Kidney capillary endothelial cell (primary cell): ENCODE measurements at regions not wholly inside any gene's neighbourhood (a gene's known extent, or its start where the extent isn't known, plus 50 kb on each side); places are given as distances from the start of the nearest gene placed in this dataset.
"Not testable (repeated sequence)": the region's sequence is repeated elsewhere in the genome, so short reads cannot be mapped to it uniquely, and the experiment has no call there.

Source experiments
- DNase-seq: peaks from one replicate; pipeline ENCODE4 v3.0.0-alpha.2; 2018; ENCODE audit warnings: low spot score

DNA sequence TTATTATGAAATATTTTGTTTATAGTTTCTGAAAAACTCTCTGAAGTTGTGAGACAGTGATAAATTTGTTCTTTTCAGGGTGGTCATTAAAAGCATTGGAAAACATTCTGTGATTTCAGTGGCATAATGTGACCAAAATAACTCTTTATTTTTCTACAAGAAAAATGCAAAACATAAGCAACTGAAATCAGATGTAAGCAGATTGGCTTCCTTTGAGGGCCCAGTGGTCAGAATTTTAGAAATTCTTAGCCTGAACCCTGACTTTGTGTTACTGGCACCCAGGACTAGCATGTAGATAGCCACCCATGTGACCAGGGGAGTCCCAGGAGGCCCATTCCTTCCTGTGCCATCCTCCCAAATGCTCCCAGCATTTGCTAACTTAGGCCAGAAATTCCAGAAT lies 145.6 kb upstream of the SLC38A2 start:
- DNase-seq: no peak

- DNase-seq: no peak
Measured at GRCh38 chr12:46517579-46517962, 145.0 kb upstream of the SLC38A2 start.

DNA sequence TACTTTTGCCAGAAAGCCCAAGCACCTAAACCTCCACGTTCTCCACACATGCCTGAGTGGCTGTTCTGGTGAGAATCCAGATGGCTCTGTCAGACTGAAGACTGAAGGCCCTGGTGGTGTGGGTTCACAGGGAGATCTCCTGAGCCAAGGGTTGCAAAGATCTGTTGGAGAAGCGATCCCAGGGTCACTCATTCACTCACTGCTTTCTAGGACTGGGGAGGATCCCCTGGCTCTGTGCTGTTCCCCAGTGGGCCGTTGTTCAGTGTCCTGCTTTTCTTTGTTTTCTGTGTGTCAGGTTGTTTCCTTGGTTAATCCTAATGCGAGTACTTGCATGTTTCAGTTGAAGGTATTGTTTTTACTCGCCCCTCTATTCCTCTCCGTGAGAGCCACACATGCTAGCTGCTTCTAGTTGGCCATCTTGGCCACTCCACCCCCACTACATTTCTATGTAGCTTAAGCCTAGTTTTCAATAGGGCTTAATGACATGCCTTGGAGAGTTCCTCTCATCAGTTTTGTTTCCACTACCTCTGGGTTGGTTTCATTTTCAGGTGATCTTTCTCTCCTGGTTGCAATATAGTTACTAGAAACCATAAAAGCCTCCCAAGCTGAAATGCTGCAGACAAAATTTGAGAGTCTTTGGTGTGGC lies 144.5 kb upstream of the SLC38A2 start:
- DNase-seq: no peak

GRCh38 chr12:46516238-46516932 lies 143.8 kb upstream of the SLC38A2 start:
- no peak for DNase-seq

DNA sequence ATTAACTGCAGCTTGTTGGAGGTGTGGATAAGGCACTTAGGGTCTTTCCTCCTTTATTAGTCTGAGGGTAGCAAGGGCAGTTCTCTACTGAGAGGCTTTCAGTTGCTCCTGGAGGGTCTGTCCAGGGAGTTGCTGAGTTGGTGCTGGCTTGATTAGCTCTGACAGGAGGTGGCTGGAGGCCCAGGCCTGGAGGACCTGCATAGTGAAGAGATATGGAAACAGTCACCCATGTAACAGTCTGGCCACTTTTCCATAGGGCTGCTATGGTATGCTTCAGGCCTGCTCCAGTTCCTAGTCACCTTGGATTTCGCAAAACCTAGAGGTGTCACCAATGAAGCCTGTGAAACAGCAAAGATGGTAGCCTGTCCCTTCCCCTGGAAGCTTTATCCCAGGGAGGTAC lies 143.3 kb upstream of the SLC38A2 start:
- no peak for DNase-seq

GRCh38 chr12:46514886-46515285 lies 142.3 kb upstream of the SLC38A2 start:
- DNase-seq: no peak

DNA sequence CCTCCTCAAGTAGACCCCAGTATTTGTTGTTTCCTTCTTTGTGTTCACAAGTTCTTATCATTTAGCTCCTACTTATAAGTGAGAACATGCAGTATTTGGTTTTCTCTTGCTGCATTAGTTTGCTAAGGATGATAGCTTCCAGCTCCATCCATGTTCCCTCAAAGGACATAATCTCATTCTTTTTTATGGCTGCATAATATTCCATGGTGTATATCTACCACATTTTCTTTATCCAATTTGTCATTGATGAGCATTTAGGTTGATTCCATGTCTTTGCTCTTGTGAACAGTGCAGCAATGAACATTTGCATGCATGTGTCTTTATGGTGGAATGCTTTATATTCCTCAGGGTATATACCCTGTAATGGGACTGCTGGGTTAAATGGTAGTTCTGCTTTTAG lies 137.7 kb upstream of the SLC38A2 start:
- DNase-seq: not testable (repeated sequence)

DNA sequence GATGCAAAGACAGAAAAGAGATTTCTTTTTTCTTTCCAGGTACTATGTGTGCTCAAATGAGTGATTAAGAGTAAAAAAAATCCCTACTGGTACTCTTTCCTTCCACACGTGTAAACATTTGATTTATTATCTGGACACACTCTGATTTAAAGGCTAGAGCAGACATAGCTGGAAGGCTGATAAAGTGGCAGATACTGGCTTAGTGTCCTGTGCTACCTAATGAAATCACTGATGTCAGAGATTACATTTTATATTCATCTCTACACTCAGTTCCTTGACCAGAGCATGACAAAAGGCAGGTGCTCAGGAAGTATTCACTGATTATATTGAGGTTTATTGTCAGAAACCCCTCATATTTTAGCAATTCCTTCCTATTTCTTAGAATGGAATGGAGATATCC lies 136.6 kb upstream of the SLC38A2 start:
- DNase-seq: no peak

DNA sequence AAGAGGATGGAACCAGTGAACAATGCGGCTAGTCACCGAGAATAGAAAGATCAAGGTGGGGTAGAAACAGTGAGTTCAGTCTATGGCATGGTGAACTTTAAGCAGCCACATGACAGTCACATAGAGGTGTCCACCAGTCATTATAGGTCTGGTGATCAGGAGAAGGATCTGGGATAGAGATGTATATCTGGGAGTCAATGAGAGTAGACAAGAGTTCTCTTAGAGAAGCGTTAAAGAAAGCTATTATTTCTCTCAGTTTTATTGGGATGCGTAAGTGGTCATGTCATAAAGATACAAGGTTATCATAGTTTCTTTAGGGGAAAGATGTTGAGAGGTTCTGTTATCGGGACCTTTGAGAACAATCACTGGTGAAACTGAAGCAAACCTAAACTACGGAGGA lies 136.1 kb upstream of the SLC38A2 start:
- DNase-seq: no peak

DNA sequence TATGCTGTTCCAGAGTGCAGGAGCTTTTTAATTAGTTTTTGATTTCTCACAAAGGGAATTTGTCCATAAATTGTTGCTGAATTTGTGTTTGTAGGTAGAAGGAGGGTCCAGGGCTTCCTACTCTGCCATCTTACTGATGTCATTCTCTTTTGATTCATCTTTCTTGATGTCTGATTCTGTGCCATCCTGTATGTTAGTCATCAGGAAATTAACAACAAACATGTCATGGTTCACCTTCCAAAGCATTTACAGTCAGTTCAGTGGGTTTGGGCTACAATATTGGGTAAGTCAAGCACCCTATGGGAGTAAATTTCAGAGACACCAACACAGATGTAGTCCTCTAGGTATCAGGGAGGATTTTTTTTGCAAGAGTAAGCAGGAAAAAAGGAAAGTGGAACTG lies 135.2 kb upstream of the SLC38A2 start:
- DNase-seq: no peak

DNA sequence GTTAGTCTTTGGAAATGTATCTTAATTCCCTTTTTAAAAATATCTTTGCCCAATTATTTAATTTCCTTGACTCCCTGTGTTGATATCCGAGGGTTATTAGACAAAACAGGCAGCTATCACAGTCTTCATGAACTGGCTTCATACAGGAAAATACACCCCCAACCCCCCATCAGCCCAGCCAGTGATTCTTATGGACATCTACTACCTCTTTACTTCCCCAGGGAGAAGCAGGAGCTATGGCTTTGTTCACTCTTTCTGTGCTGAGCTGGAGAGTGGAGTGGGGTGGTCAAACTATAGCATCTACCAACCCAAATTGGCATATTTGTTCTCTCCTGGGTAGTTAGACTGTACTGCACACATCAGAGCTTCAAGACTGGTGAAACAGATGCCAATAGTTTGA lies 134.4 kb upstream of the SLC38A2 start:
- no peak for DNase-seq

DNA sequence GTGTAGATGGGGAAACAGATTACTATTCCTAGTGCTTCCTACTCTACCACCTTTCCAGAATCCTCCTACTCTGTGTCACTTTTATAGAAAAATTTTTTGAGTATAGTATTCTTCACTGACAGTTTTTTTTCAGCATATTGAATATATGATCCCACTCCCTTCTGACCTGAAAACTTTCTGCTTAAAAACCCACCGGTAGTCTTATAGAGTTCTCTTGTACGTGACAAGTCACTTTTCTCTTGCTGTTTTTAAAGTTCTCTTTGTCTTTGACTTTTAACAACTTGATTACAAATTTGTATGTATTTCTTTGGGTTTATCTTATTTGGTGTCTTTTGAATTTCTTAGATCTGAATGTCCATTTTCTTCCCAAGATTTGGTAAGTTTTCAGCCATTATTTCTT lies 133.6 kb upstream of the SLC38A2 start:
- no peak for DNase-seq

DNA sequence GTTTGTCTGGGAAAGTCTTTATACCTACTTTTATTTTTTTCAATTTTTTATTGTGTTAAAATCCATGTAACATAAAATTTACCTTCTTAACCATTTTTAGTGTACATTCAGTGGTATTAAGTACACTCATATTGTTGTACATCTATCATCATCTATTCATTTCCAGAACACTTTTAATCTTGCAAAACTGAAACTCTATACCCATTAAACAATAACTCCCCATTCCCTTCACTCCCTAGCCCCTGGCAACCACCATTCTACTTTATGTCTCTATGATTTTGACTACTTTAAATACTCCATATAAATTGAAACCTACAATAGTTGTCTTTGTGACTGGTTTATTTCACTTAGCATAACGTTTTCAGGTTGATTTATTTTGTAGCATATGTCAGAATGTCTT lies 131.9 kb upstream of the SLC38A2 start:
- no peak for DNase-seq

DNA sequence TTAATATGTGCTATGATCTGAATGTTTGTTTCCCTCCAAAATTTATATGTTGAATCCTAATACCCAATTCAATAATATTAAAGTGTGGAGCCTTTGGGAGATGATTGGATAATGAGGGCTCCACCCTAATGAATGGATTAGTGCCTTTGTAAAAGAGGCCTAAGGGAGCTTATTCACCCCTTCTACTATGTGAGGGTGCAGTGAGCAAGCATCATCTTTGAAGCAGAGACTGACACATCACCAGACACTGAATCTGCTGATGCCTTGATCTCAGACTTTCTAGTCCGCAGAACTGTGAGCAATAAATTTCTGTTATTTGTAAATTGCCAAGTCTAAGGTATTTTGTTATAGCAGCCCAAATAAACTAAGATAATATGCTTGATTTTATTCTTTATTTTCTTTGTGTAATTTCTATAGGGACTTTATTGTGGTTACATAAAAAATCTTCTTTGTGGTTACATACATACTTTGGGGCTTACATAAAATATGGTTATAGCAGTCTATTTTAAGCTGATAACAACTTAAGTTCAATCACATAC lies 131.1 kb upstream of the SLC38A2 start:
- no peak for DNase-seq

DNA sequence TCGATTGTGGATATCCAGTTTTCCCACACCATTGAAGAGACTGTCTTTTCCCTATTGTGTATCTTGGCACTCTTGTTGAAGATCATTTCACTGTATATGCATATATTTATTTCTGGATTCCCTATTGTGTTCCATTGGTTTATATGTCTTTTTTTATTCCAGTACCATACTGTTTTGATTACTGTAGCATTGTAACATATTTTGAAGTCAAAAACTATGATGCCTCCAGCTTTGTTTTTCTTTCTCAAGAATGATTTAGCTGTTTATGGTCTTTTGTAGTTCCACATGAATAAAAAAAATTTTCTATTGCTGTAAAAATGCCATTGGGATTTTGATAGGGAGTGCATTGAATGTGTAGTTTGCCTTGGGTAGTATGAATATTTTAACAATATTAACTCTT lies 128.1 kb upstream of the SLC38A2 start:
- no peak for DNase-seq

- DNase-seq: no peak
Measured at GRCh38 chr12:46499901-46500300, 127.3 kb upstream of the SLC38A2 start.

DNA sequence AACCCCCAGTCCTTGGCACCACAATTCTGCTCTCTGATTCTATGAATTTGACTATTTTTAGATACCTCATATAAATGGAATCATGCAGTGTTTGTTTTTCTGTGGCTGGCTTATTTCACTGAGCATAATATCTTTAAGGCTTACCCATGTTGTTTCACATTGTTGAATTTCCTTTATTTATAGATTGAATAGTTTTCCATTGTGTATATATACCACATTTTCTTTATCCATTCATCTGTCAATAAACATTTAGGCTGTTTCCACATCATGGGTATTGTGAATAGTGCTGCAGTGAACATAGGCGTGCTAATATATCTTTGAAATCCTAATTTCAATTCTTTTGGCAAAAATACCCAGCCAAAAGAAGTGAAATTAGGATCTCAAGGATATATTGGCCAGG lies 126.7 kb upstream of the SLC38A2 start:
- no peak for DNase-seq

- no peak for DNase-seq
Measured at GRCh38 chr12:46497739-46498138, 125.2 kb upstream of the SLC38A2 start.

DNA sequence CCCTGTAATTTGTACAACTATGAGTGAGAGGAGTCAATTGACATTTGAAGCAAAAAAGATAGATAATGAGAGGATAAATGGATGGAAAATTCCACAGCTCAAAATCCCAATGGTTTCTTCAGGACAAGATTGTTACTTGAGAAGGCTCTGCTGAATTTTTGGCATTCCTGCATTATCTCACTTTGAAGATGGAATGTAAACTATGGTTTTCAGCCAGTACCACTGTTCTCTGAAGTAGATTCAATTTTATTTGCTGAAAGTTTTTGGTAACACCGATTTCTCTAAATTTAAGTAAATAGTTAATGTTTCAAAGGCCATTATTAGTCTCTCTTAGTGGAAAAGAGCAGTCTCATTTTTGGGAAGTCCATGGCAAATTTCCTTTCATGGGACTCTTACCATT lies 121.9 kb upstream of the SLC38A2 start:
- DNase-seq: no peak

DNA sequence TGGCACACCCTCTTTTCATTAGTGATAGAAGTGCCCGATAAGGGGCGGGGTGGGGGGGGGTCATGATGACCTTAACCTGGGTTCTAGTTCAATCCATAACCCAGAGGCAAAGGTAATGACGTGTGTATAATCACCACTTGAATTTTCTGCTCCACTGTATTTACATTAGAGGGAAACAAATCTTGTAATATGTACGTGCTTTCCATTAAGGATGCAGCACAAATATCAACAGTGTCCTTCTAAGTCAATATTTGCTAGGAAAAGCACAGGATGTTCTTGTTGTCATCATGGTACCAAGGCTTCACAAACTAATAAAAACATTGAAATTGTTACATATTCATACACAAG lies 121.2 kb upstream of the SLC38A2 start:
- no peak for DNase-seq

DNA sequence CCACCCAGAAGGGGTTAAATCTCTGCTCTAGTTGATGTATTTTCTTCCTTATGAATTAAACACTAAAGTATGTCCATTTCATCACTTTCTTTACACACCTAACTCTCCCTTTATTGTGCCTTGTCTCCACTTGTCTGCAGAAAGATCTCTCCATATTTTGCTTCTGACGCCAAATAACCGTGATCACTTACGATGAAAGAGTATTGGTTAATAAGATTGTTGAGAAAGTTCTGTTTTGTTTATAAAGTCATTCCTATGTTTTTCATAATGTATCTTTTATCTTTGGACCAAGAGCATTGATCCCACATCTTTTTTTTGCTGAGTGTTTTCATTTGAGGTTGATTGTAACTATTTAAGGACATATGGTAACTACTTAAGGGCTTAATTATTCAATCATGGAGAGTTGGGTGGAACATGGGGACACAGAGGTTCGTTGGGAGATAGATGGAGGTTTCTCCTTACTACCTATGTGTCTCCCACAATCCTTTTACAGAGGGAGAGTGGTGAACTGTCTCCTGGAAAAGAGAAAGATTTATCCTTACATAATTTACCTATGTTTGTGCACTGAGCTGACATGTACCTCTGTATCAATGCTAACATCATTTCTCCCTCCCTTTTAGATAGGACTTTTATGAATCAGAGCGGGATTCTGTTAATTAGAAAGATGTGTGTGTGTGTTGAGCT lies 120.7 kb upstream of the SLC38A2 start:
- DNase-seq: no peak

DNA sequence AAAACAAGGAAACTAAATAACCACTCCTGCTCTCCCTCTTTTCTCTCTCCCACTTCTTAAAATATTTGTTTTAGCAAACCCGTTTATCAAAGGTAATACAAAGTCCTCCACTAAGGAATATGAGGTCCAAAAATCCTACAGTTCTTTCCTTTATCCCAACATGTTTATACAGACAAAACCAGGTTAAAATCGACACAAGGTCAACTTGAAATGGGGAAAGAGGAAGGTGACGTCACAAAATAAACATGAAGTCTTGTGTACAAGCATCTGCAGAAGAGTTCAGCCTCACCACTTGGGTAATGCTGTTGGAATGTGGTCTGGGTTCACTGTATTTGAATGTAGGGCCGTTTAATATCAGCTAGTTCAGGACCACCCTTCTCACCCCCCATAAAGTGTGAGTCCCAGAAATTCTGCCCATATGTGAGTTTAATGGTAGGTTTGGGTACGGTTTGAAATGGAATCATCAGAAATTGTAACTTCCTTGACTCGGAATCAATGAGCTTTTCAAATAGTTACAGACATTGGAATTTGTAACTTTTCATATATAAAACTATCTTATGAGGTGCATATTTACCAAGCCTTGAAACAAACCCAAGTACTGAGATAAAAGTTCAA lies 120.0 kb upstream of the SLC38A2 start:
- no peak for DNase-seq

DNA sequence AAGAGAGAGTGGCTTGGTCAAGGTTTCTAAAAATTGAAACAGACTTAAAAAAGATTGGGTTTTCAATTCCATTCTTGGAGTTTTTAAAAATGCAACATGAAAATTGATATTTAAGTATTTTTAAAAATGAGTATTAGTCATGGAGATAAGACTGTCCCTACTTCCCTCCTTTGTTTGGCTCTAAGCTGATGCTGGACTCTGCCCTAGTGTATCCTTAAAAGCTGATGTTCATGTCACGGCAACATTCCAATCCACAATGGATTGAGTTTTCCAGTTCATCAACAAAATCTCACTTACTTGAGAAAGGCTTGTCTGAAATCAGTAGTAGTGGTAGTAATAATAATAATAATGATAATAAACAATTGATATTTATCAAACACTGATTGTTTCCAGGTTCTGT lies 119.0 kb upstream of the SLC38A2 start:
- peak; percentile 61 for DNase-seq
